ENCODE measurements at regions not wholly inside any gene's neighbourhood (a gene's known extent, or its start where the extent isn't known, plus 50 kb on each side); places are given as distances from the start of the nearest gene placed in this dataset.

GRCh38 chr19:29320618-29321017 is 107.7 kb upstream of the UQCRFS1 start:
- no peak overlapping the region for H3K27ac ChIP-seq (ENCODE audit: low read depth, low read length)
- no peak overlapping the region for H3K4me3 ChIP-seq (ENCODE audit: low read depth, low read length)
- no peaks in the 10 kb centered on the region for H3K27me3 ChIP-seq (ENCODE audit: control insufficient read depth, insufficient read depth, low read length)
- H3K9me3 ChIP-seq (ENCODE audit: control insufficient read depth, insufficient read depth, low read length) = peaks cover 59% of the 10 kb centered on the region
- no peak for TF ChIP-seq CTCF (IDR thresholded peaks at IDR 0.05; ENCODE audit: low read depth, low read length)
- ChIA-PET POLR2A (no interaction called here), CTCF (no interaction called here)
- DNase-seq (ENCODE audit: low read depth, low spot score) = no peak

GRCh38 chr19:29321116-29321515 is 108.2 kb upstream of the UQCRFS1 start:
- no peaks in the 10 kb centered on the region for H3K27me3 ChIP-seq (ENCODE audit: control insufficient read depth, insufficient read depth, low read length)
- TF ChIP-seq CTCF (IDR thresholded peaks at IDR 0.05; ENCODE audit: low read depth, low read length) = no peak
- CTCF ChIA-PET = no interaction called here

GRCh38 chr19:29323021-29323430 is 110.1 kb upstream of the UQCRFS1 start:
- Histone ChIP-seq H3K9me3 (ENCODE audit: control insufficient read depth, insufficient read depth, low read length) (peaks cover 58% of the 10 kb centered on the region), H3K27ac (ENCODE audit: low read depth, low read length) (no peak overlapping the region), H3K4me3 (ENCODE audit: low read depth, low read length) (no peak overlapping the region), H3K27me3 (ENCODE audit: control insufficient read depth, insufficient read depth, low read length) (no peaks in the 10 kb centered on the region)
- TF ChIP-seq CTCF (IDR thresholded peaks at IDR 0.05; ENCODE audit: low read depth, low read length) = no peak
- no peak for DNase-seq (ENCODE audit: low read depth, low spot score)
- ChIA-PET CTCF (no interaction called here), POLR2A (no interaction called here)

More at GRCh38 chr19:29321116-29321515, 108.2 kb upstream of the UQCRFS1 start:
- DNase-seq (ENCODE audit: low read depth, low spot score) = no peak
- Histone ChIP-seq H3K4me3 (ENCODE audit: low read depth, low read length) (no peak overlapping the region), H3K27ac (ENCODE audit: low read depth, low read length) (no peak overlapping the region), H3K9me3 (ENCODE audit: control insufficient read depth, insufficient read depth, low read length) (peaks cover 58% of the 10 kb centered on the region)
- POLR2A ChIA-PET = no interaction called here

- no peak for TF ChIP-seq CTCF (IDR thresholded peaks at IDR 0.05; ENCODE audit: low read depth, low read length)
- DNase-seq (ENCODE audit: low read depth, low spot score) = no peak
- Histone ChIP-seq H3K27ac (ENCODE audit: low read depth, low read length) (no peak overlapping the region), H3K27me3 (ENCODE audit: control insufficient read depth, insufficient read depth, low read length) (no peaks in the 10 kb centered on the region), H3K4me3 (ENCODE audit: low read depth, low read length) (no peak overlapping the region), H3K9me3 (ENCODE audit: control insufficient read depth, insufficient read depth, low read length) (peaks cover 56% of the 10 kb centered on the region)
- ChIA-PET POLR2A (no interaction called here), CTCF (no interaction called here)
Measured at GRCh38 chr19:29323440-29324290, 110.7 kb upstream of the UQCRFS1 start.

- no peak for DNase-seq (ENCODE audit: low read depth, low spot score)
- Histone ChIP-seq H3K27me3 (ENCODE audit: control insufficient read depth, insufficient read depth, low read length) (no peaks in the 10 kb centered on the region), H3K9me3 (ENCODE audit: control insufficient read depth, insufficient read depth, low read length) (peaks cover 57% of the 10 kb centered on the region), H3K27ac (ENCODE audit: low read depth, low read length) (no peak overlapping the region), H3K4me3 (ENCODE audit: low read depth, low read length) (no peak overlapping the region)
- no peak for TF ChIP-seq CTCF (IDR thresholded peaks at IDR 0.05; ENCODE audit: low read depth, low read length)
- POLR2A ChIA-PET = no interaction called here
- CTCF ChIA-PET = interaction anchor here (1.6 kb wide), 1 partner anchor 20 kb away, joined by 3 read pairs; no protein-coding TSS in a partner anchor
Measured at GRCh38 chr19:29324291-29324680, 111.3 kb upstream of the UQCRFS1 start.
